ENCODE measurements at regions not wholly inside any gene's neighbourhood (a gene's known extent, or its start where the extent isn't known, plus 50 kb on each side); places are given as distances from the start of the nearest gene placed in this dataset.

- CTCF ChIA-PET = no interaction called here
- no peaks in the 10 kb centered on the region for H3K36me3 Mint-ChIP-seq (ENCODE audit: low read depth)
Observed at GRCh38 chr6:14305131-14305530, 187.6 kb downstream of the CD83 start.

GRCh38 chr6:14305624-14306023 is 188.1 kb downstream of the CD83 start:
- Mint-ChIP-seq H3K4me1 (peaks cover 5% of the 10 kb centered on the region), H3K9me3 (no peaks in the 10 kb centered on the region), H3K27ac (no peak overlapping the region), H3K36me3 (ENCODE audit: low read depth) (no peaks in the 10 kb centered on the region), H3K4me3 (no peak overlapping the region), H3K27me3 (no peaks in the 10 kb centered on the region)
- no peak for DNase-seq
- ChIA-PET POLR2A (interaction anchor here (0.6 kb wide), 1 partner anchor 228 kb away, joined by 3 read pairs; no protein-coding TSS in a partner anchor), CTCF (no interaction called here)

More at GRCh38 chr6:14305131-14305530, 187.6 kb downstream of the CD83 start:
- no peak for DNase-seq
- no peaks in the 10 kb centered on the region for H3K27me3 Mint-ChIP-seq
- POLR2A ChIA-PET = no interaction called here
- H3K27ac Mint-ChIP-seq = no peak overlapping the region
- no peak overlapping the region for H3K4me3 Mint-ChIP-seq
- peaks cover 5% of the 10 kb centered on the region for H3K4me1 Mint-ChIP-seq
- no peaks in the 10 kb centered on the region for H3K9me3 Mint-ChIP-seq

DNA sequence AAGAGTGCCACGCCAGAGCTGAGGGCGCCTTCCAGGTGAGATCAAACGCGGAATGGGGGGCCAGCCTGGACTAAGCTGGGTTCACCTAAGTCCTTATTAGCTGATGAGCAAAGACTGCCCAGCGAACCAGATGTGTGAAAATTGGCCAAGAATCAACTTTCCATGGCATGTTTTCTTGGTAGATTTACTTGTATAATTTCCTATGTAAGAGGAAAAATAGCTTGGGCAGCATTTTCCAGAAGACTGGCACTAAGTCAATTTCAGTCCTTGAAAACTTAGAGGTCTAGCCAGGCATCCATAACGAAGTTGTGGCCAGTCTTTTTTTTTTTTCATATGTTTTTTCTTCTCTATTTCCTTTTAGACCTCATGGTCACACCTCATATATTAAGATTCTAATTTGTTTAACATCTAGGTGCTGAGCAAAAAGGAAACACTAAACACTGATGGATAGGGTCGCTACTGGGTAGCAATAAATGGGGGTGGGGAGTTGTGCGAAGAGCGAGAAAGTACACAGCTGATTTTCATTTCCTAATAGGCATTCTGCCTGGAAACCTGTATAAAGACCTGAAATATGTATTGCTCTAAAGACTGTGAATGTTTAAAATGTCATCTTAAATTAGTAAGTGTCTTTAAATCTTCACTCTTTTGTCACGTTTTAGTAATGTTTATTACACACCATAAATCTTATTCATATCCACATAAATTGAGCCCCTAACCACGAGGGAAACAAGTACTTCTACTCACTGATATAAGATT is 188.8 kb downstream of the CD83 start:
- ChIA-PET CTCF (no interaction called here), POLR2A (interaction anchor here (0.6 kb wide), 2 partner anchors 228 to 941 kb away, joined by 3 to 4 read pairs; no protein-coding TSS in a partner anchor)
- Mint-ChIP-seq H3K9me3 (no peaks in the 10 kb centered on the region), H3K27me3 (peaks cover 1% of the 10 kb centered on the region), H3K36me3 (ENCODE audit: low read depth) (no peaks in the 10 kb centered on the region), H3K4me1 (peaks cover 5% of the 10 kb centered on the region), H3K4me3 (no peak overlapping the region), H3K27ac (no peak overlapping the region)
- no peak for DNase-seq

- Mint-ChIP-seq H3K4me1 (peaks cover 5% of the 10 kb centered on the region), H3K27ac (no peak overlapping the region), H3K9me3 (no peaks in the 10 kb centered on the region), H3K27me3 (peaks cover 1% of the 10 kb centered on the region), H3K36me3 (ENCODE audit: low read depth) (no peaks in the 10 kb centered on the region), H3K4me3 (no peak overlapping the region)
- ChIA-PET CTCF (no interaction called here), POLR2A (no interaction called here)
- no peak for DNase-seq
Observed at GRCh38 chr6:14309516-14309915, 191.9 kb downstream of the CD83 start.

DNA sequence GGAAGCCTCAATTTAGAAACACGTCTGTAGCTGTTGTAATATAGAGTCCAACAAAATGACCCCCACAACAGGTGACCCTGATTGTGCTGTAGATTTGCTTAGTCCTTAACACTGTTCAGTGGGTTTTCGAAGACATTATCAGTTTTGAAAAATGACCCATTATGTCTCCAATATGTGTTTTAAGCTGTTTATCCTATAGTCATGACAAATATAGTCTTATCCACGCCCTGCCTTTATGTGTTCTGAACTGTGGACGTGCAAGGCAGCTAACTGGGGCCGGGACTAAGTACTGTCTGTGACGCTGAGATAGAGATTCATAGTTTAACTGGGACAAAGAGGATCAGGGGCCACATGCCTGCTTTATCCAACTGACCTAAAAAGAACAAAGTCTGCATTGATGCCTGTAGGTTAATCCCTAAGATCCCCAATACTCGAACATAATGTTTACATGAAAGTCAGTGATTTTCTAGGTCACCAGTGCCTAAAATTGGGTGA is 192.4 kb downstream of the CD83 start:
- Mint-ChIP-seq H3K27me3 (peaks cover 1% of the 10 kb centered on the region), H3K4me3 (no peak overlapping the region), H3K27ac (no peak overlapping the region), H3K36me3 (ENCODE audit: low read depth) (no peaks in the 10 kb centered on the region), H3K9me3 (no peaks in the 10 kb centered on the region), H3K4me1 (peaks cover 6% of the 10 kb centered on the region)
- CTCF ChIA-PET = no interaction called here
- POLR2A ChIA-PET = no interaction called here
- DNase-seq = no peak

DNA sequence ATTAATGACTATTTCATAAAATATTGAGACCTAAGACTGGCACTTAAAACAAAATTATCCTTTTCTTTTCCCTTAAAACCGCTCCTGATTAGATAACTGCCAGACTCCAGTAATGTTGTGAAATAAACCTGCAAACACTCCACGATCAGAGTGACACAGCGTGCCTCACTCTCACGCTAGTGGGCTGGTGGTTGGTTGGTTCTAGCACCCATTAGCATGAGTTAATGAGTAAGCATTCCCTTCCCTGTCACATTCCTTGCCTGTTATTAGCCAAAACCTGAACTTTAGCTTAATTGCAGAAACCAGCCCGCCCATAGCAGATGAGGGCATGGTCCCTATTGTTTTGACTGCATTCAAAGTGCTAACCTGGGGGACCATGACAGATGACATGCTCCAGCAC is 193.4 kb downstream of the CD83 start:
- H3K4me3 Mint-ChIP-seq = no peak overlapping the region
- ChIA-PET POLR2A (no interaction called here), CTCF (no interaction called here)
- no peaks in the 10 kb centered on the region for H3K9me3 Mint-ChIP-seq
- peaks cover 1% of the 10 kb centered on the region for H3K27me3 Mint-ChIP-seq
- DNase-seq = no peak
- H3K36me3 Mint-ChIP-seq (ENCODE audit: low read depth) = no peaks in the 10 kb centered on the region
- H3K27ac Mint-ChIP-seq = no peak overlapping the region
- peaks cover 5% of the 10 kb centered on the region for H3K4me1 Mint-ChIP-seq

DNA sequence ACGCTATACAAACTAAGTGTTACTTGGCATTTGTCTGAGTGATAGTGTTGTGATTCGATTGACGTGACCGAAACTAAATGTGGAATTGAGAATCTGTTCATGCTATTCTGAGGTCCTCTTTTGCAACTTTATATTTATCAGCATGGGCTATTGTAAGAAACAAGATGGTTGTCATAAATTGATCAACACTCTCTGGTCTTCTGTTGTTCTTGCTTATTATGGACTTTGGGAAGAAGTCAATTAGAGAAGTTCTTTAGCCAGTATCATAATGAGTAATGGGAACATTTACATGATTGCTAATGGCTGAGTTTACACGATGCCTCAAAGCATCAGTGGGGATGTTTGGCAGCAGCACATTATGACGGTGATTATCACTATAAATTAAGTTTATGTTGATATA is 195.0 kb downstream of the CD83 start:
- Mint-ChIP-seq H3K9me3 (no peaks in the 10 kb centered on the region), H3K4me1 (peaks cover 13% of the 10 kb centered on the region), H3K36me3 (ENCODE audit: low read depth) (no peaks in the 10 kb centered on the region), H3K27ac (no peak overlapping the region), H3K27me3 (peaks cover 1% of the 10 kb centered on the region), H3K4me3 (no peak overlapping the region)
- no peak for DNase-seq
- CTCF ChIA-PET = no interaction called here
- POLR2A ChIA-PET = no interaction called here

- Mint-ChIP-seq H3K36me3 (ENCODE audit: low read depth) (no peaks in the 10 kb centered on the region), H3K27ac (no peak overlapping the region), H3K4me1 (peaks cover 14% of the 10 kb centered on the region), H3K27me3 (peaks cover 1% of the 10 kb centered on the region), H3K9me3 (no peaks in the 10 kb centered on the region), H3K4me3 (no peak overlapping the region)
- no peak for DNase-seq
- CTCF ChIA-PET = no interaction called here
- POLR2A ChIA-PET = no interaction called here
Observed at GRCh38 chr6:14313248-14313647, 195.7 kb downstream of the CD83 start.

DNA sequence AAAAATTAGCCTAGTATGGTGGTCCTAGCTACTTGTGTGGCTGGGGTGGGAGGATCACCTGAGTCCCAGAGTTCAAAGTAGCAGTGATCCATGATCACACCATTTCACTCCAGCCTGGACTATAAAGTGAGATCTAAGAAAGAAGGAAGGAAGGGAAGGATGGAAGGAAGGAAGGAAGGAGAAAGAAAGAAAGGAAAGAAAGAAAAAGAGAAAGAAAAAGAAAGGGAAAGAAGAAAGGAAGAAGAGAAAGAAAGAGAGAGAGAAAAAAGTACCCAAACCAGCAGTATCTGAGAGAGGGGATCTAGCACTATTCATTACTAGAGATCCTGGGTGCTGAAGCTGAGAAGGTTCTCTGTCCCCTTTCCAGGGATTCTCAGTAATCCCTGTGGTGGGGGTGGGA is 197.8 kb downstream of the CD83 start:
- Mint-ChIP-seq H3K27ac (no peak overlapping the region), H3K36me3 (ENCODE audit: low read depth) (no peaks in the 10 kb centered on the region), H3K4me1 (peaks cover 14% of the 10 kb centered on the region), H3K9me3 (no peaks in the 10 kb centered on the region), H3K27me3 (peaks cover 1% of the 10 kb centered on the region), H3K4me3 (no peak overlapping the region)
- no peak for DNase-seq
- POLR2A ChIA-PET = no interaction called here
- CTCF ChIA-PET = no interaction called here

DNA sequence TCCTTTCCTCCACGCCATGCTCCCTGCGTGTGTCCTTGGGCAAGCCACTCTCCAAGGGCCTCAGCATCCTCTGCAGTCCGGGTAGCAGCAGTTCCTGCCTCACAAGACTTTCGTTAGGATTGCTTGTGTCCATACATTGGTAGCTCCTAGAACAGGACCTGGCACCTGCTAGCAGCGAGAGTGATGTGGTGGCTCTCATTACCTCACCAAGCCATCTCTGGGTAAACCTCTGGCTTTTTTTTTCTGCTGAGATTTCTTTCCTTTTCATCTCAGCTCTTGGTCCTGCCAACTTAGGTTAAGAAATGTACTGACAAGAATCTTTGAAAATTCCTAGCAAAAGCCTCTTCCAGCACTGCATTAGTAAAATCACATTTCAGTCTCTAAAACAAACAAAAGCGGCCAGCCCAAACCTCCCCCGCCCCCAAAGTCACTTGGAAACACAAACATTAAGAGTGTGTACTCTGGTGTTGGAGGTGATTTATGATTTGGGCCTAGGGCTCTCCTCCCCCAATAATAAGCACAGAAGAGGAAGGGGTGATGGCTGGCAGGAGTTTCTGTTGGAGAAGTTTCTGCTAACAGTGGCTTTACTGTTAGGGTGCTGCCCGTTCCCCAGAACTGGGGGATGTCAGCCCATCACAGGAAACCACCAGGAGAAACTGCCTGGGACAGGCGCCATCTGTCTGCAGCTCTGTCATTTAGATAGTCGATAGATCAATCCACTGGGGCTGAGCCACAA is 199.2 kb downstream of the CD83 start:
- peaks cover 14% of the 10 kb centered on the region for H3K4me1 Mint-ChIP-seq
- POLR2A ChIA-PET = no interaction called here
- no peaks in the 10 kb centered on the region for H3K9me3 Mint-ChIP-seq
- H3K36me3 Mint-ChIP-seq (ENCODE audit: low read depth) = no peaks in the 10 kb centered on the region
- DNase-seq = peak; percentile 20
- no peak overlapping the region for H3K27ac Mint-ChIP-seq
- H3K4me3 Mint-ChIP-seq = no peak overlapping the region
- CTCF ChIA-PET = interaction anchor here (1.0 kb wide), 1 partner anchor 30 kb away, joined by 4 read pairs; no protein-coding TSS in a partner anchor
- H3K27me3 Mint-ChIP-seq = no peaks in the 10 kb centered on the region

DNA sequence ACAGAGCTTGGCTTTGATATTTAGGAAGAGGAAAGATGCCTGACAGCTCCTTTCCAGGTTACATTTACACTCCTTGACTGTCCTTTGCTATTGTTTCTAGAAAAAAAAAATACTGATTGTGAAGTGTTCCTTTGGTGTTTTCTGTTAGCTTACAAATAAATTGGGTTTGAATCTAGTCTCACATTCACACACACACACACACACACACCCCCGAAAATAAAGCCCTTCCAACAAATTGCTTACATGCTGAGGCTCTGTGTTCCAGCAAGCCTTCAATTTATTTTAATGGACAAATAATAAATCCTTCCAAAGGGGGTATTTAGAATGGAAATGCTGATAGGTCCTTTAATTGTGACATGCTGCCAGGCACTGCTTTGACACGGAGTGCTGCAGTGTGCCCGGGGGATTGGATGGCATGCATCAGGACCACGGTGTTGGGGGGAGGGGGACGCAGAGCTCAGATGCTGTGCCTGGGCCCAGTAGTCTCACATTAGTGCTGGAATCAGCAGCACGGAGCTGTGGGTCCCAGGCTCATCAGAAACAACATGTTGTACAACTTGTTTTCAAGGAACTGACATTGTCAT is 199.9 kb downstream of the CD83 start:
- DNase-seq = no peak
- H3K4me3 Mint-ChIP-seq = no peak overlapping the region
- CTCF ChIA-PET = interaction anchor here (1.0 kb wide), 1 partner anchor 29 kb away, joined by 4 read pairs; no protein-coding TSS in a partner anchor
- H3K4me1 Mint-ChIP-seq = peaks cover 14% of the 10 kb centered on the region
- H3K27me3 Mint-ChIP-seq = no peaks in the 10 kb centered on the region
- H3K27ac Mint-ChIP-seq = no peak overlapping the region
- POLR2A ChIA-PET = no interaction called here
- H3K36me3 Mint-ChIP-seq (ENCODE audit: low read depth) = no peaks in the 10 kb centered on the region
- H3K9me3 Mint-ChIP-seq = no peaks in the 10 kb centered on the region

GRCh38 chr6:14320332-14320731 is 202.8 kb downstream of the CD83 start:
- POLR2A ChIA-PET = no interaction called here
- CTCF ChIA-PET = no interaction called here
- Mint-ChIP-seq H3K9me3 (no peaks in the 10 kb centered on the region), H3K27ac (no peak overlapping the region), H3K36me3 (ENCODE audit: low read depth) (no peaks in the 10 kb centered on the region), H3K27me3 (no peaks in the 10 kb centered on the region), H3K4me3 (no peak overlapping the region), H3K4me1 (peaks cover 9% of the 10 kb centered on the region)
- no peak for DNase-seq

DNA sequence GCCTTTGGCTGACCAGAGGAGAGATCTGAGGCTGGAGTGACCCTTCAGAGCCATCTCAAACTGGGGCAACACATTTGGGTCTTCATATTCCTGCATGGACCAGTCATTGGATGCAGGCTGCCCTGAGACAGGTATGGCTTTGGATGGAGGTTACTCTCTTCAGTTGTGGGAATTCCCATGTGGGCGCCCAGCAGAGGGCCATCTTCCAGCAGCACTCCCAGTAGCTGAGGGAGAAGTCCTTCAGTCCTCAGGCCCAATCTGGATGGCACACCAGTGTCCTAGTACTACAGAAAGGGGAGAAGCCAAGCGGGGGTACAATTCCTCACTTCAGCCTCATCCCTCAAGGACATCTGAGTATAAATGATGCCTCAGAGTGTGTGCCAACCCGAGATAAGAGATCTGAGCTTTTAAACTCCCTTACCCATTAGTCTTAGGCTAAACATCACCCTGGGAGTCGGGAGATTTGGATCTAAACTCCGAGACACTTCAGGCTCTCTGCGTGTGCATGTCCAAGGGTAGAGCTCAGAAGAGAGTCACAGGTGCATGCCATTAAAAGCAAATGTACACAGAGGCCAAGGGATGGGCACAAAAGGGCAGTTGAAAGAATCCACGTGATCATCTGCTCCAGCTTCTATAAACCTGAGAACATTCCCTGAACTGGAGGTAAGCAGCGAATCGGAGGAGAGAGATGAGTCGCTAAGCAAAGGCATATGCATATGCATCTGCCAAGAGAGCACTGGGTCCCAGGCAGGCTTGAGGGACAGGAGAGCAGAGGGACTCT is 204.6 kb downstream of the CD83 start:
- ChIA-PET POLR2A (no interaction called here), CTCF (no interaction called here)
- H3K9me3 Mint-ChIP-seq = no peaks in the 10 kb centered on the region
- peaks cover 4% of the 10 kb centered on the region for H3K4me1 Mint-ChIP-seq
- H3K27me3 Mint-ChIP-seq = no peaks in the 10 kb centered on the region
- no peak overlapping the region for H3K4me3 Mint-ChIP-seq
- H3K27ac Mint-ChIP-seq = no peak overlapping the region
- H3K36me3 Mint-ChIP-seq (ENCODE audit: low read depth) = no peaks in the 10 kb centered on the region
- DNase-seq = no peak

Data from activated CD4-positive, alpha-beta memory T cell treated with anti-CD3 and anti-CD28 coated beads, Interleukin-2, amount 10 ng/mL, durations not matched to agents 7 days and 5 days (primary cell).